Dedifferentiated amniotic fluid mesenchymal stem cell (primary cell): ENCODE measurements at regions not wholly inside any gene's neighbourhood (a gene's known extent, or its start where the extent isn't known, plus 50 kb on each side); places are given as distances from the start of the nearest gene placed in this dataset.
A peak's percentile ranks its signal among the peaks of the same experiment; 100 is the strongest.

ENCODE experiments used
- DNase-seq: peaks from one replicate; pipeline ENCODE4 v3.0.0-alpha.2; 2016; ENCODE audit errors: extremely low spot score

- DNase-seq, result no peak
Observed at GRCh38 chr9:108191065-108191464, 664.7 kb downstream of the ACTL7B start.

- no peak for DNase-seq
Observed at GRCh38 chr9:108188976-108189375, 666.8 kb downstream of the ACTL7B start.

DNA sequence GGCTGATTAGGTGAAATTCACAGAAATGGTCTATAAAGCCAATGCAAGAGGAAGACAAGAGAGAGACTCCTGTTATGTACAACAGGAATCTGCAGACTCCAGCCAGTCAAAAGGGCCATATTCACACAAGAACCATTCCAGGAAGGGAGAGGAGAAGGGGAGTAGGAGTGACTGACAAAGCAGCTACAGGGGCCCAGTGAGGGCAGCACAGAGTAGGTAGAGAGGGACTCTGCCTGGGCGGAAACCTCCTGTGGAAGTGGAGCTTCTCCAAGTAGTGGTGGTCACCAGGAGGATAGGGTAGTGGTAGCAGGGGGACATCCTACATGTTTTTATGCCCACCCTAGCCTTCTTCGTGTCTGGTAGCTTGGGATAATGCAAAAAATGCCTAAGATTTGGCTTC, 667.3 kb downstream of the ACTL7B start:
- no peak for DNase-seq

GRCh38 chr9:108186642-108187395, 669.0 kb downstream of the ACTL7B start:
- DNase-seq, result peak; percentile 32

GRCh38 chr9:108185613-108186012, 670.2 kb downstream of the ACTL7B start:
- no peak for DNase-seq

DNA sequence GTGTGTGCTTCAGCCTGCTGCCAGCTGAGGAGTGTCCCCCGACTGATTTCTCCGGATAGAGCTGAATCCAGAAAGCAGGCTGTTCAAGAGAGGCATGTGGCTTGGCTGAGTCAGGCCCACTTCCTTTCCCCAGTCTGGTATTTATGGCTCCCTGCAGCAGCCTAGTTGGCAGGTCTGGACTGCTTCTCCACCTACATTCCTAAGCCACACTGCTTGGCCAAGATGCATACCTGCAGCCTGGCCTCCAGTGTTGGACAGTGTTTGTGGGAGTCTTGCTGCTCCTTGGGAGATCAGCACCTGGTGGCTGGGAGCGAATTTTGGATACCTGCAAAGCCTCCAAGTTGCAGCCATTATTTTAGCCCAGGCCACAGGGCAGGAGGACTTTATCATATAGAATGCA, 670.8 kb downstream of the ACTL7B start:
- DNase-seq, result no peak

DNA sequence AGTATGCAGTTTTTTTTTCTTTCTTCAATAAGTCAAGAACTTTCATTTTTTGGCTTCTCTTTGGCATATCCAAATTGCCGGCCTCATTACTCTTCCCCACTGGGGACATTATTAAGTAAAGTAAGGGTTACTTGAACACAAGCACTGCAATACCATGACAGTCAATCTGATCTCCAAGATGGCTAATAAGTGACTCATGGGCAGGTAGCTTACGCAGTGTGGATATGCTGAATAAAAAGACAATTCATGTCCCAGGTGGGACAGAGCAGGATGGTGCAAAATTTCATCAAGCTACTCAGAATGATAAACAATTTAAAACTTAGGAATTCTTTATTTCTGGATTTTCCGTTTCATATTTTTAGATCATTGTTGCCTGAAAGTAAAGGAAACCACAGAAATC, 671.8 kb downstream of the ACTL7B start:
- DNase-seq, result no peak

- no peak for DNase-seq
Observed at GRCh38 chr9:108182950-108183381, 672.8 kb downstream of the ACTL7B start.

DNA sequence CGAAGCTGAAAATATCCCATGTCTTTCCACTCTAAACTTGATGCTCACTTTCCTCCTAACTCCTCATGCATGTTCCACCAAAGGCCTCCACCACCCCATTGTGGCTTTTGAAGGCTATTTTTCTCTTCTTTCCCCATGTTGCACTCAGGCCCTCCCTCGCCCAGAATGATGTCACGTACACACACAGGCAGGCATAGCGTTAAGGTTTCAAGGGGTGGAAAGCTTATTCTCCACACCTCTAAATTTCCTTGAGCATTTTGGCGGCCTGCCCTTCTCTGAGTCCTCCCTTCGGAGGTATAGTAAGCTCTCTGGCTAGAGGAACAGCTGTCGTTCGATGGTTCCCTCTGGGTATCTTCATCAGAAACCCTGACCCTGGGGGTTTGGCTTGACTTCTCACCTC, 673.5 kb downstream of the ACTL7B start:
- DNase-seq, result no peak

DNA sequence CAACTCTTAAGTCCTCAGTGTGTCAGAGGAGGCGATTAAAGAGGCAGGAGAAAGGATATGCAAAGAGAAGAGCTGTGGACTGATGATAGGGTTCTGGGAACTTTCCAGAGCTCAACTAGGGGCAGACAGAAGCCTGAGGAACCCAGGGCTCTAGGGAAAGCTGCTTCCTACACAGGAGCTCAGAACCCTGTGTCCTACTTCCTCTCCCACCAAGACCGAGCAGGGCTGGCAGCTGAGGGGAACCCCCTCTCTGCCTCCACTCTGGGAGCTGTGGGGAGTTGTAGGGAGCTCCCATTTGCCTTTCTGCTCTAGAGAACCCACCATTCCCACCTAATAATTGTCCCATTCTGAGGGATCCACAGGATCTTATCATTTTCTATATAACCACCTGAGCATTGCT, 674.3 kb downstream of the ACTL7B start:
- DNase-seq, result no peak

- no peak for DNase-seq
Observed at GRCh38 chr9:108180541-108180940, 675.2 kb downstream of the ACTL7B start.

DNA sequence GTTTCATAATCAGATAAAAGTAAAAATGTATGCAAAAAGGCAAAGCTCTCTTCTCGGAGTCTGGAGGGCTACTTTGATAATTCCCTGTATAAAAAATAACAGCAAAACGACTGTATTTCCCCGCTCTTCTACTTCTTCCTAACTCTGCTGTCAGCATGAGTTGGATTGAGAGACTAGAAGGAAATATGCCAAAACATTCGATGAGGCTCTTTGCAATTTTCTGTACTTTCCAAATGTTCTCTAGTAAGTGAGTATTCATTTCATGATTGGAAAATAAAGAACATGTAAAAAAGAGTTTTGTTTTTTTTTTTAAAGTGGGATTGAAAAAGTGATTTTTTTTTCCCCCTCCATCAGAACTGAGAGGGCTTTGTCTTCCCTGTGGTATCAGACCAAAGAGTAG, 677.5 kb downstream of the ACTL7B start:
- no peak for DNase-seq

- DNase-seq, result peak; percentile 88
Observed at GRCh38 chr9:108168236-108168850, 678.8 kb upstream of the KLF4 start.

- DNase-seq, result no peak
Observed at GRCh38 chr9:108167136-108167900, 677.7 kb upstream of the KLF4 start.

DNA sequence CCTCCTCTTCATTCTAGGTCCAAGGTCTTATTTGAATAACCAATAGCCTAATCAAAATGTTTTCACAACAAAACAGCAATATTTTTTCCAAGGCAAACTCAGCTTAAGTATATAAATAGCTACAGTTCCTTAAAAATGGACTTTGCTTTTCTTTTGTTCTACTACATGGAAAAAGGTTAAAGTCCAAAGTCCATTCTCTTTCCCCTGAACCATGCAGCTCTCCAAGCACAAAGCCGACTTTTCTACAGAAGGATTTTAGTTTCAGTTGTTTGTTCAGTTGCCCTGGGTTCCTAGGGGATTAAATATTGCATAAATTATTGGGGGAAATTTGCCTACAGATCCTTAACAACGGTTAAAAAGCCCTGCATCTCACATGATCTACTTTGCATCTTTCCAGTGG, 677.0 kb upstream of the KLF4 start:
- no peak for DNase-seq

DNA sequence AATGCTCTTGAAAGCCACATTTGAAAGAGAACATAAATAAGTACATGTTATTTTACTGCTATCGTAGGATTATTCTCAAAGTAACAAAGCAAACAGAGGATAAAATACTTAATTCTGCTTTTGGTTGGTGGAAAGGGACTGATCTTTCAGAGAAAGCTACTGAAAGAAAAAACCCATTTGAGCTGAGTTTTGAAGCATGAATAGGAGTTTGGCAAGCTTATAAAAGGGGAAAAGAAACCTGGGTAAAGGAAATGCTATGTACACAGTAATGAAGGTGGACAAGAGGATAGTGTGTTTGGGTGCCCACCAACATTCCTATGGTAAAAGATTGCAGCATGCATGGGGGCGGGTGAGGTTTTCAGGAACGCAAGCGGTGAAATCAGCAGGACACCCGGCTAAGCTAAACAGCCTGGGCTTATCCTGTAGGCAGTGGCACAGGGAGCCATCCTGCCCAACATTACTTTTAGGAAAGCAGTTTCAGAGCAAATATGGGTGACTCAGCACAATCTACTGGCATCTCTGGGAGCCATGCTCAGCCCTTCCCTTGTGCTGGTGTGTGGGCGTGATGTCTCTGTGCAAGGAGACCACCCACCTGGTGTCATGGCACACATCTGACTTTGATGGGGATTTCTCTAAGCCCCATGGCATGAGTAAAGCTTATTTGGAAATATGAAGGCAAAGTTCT, 673.9 kb upstream of the KLF4 start:
- DNase-seq, result peak; percentile 40

DNA sequence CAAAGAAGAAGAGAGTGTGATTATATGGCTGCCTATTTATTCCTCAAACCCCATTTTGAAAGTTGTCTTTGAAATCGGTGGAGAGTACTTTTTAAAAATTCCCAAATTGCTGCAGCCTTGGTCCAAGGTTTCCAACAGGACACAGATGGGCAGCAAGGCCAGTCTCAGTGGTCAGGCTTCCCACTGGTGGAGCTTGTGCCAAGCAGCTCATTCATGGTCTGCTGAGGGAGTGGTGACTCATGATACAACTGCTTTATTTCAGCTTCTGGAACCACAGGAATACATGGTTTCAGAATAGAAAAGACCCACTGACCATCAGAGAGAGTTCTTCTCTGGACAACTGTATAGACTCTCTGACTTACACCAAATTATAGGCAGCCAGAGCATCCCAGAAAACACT, 673.1 kb upstream of the KLF4 start:
- peak; percentile 78 for DNase-seq

DNA sequence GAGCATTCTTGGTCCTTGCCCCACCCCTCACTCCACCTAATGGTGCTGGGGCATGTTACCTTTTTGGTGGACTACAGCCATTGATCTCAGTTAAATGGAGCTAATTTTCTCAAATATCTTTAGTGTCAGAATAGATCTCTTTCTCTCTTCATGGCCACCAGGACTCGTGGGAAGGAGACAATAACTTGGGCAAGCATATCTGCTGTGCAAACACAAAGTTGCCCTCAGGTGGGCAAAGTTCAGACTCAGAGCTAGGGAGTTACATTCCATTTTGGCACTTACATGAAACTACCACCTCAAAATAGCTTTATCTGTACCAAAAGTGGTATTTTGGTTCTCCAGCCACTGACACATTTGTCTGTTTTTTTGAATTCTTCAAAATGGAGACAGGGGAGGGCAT, 671.9 kb upstream of the KLF4 start:
- no peak for DNase-seq

- DNase-seq, result no peak
Observed at GRCh38 chr9:108160706-108161355, 671.3 kb upstream of the KLF4 start.

- no peak for DNase-seq
Observed at GRCh38 chr9:108160039-108160438, 670.5 kb upstream of the KLF4 start.

GRCh38 chr9:108158236-108158995, 668.8 kb upstream of the KLF4 start:
- no peak for DNase-seq
